ENCODE measurements at regions not wholly inside any gene's neighbourhood (a gene's known extent, or its start where the extent isn't known, plus 50 kb on each side); places are given as distances from the start of the nearest gene placed in this dataset.

GRCh38 chr6:132061381-132061780, 110.2 kb upstream of the CCN2 start:
- TF ChIP-seq CTCF (IDR thresholded peaks at IDR 0.05): no peak
- no peak for TF ChIP-seq POLR2A (IDR thresholded peaks at IDR 0.05)

Data from thyroid gland (tissue), 4 donors.